HEK293T (cell line): ENCODE measurements at regions not wholly inside any gene's neighbourhood (a gene's known extent, or its start where the extent isn't known, plus 50 kb on each side); places are given as distances from the start of the nearest gene placed in this dataset.

Source experiments
- CTCF ChIA-PET: fragments of 350-600 bp; formaldehyde crosslinking; extraction: SDS; loops from one replicate; lab custom pipeline; 2021; ENCODE audit warnings: antibody characterized with exemption, inconsistent platforms; lab: Yijun Ruan, JAX
- POLR2A ChIA-PET: fragments of 350-600 bp; formaldehyde crosslinking; extraction: SDS; loops from one replicate; lab custom pipeline; 2020; ENCODE audit warnings: antibody characterized with exemption, inconsistent platforms; lab: Yijun Ruan, JAX
- DNase-seq: peaks from one replicate; pipeline ENCODE4 v3.0.0; 2012; ENCODE audit warnings: mixed read lengths; ENCODE audit errors: extremely low spot score
- ARNT ChIP-seq: fragments of 450-650 bp; IDR thresholded peaks from 2 replicates; pipeline ENCODE4 v1.6.1; 2017; ENCODE audit warnings: mild to moderate bottlenecking
- BHLHE40 ChIP-seq: fragments of 450-650 bp; IDR thresholded peaks from 2 replicates; pipeline ENCODE4 v1.6.1; 2016; ENCODE audit warnings: mild to moderate bottlenecking, moderate library complexity, borderline replicate concordance
- CTBP1 ChIP-seq: fragments of 450-650 bp; IDR thresholded peaks from 2 replicates; pipeline ENCODE4 v1.6.1; 2016; ENCODE audit warnings: borderline replicate concordance
- ELF4 ChIP-seq: fragments of 450-650 bp; IDR thresholded peaks from 2 replicates; pipeline ENCODE4 v1.6.1; 2017; ENCODE audit warnings: antibody characterized with exemption
- FOXA1 ChIP-seq: fragments of 450-650 bp; IDR thresholded peaks from 2 replicates; pipeline ENCODE4 v1.6.1; 2016; ENCODE audit warnings: mild to moderate bottlenecking
- FOXK2 ChIP-seq: fragments of 450-650 bp; IDR thresholded peaks from 2 replicates; pipeline ENCODE4 v1.6.1; 2016; ENCODE audit warnings: mild to moderate bottlenecking
- FOXM1 ChIP-seq: fragments of 450-650 bp; IDR thresholded peaks from 2 replicates; pipeline ENCODE4 v1.6.1; 2017; ENCODE audit warnings: mild to moderate bottlenecking, borderline replicate concordance
- HDGF ChIP-seq: fragments of 450-650 bp; IDR thresholded peaks from 2 replicates; pipeline ENCODE4 v1.6.1; 2017; ENCODE audit warnings: antibody characterized with exemption, borderline replicate concordance
- L3MBTL2 ChIP-seq: fragments of 450-650 bp; conservative IDR thresholded peaks from 2 replicates; pipeline ENCODE4 v1.6.1; 2016; ENCODE audit warnings: mild to moderate bottlenecking
- LEF1 ChIP-seq: fragments of 450-650 bp; IDR thresholded peaks from 2 replicates; pipeline ENCODE4 v1.6.1; 2017; ENCODE audit warnings: mild to moderate bottlenecking, borderline replicate concordance
- NFRKB ChIP-seq: fragments of 450-650 bp; IDR thresholded peaks from 2 replicates; pipeline ENCODE4 v1.6.1; 2016; ENCODE audit warnings: mild to moderate bottlenecking, moderate library complexity
- PKNOX1 ChIP-seq: fragments of 450-650 bp; IDR thresholded peaks from 2 replicates; pipeline ENCODE4 v1.6.1; 2016
- SP1 ChIP-seq: fragments of 450-650 bp; IDR thresholded peaks from 2 replicates; pipeline ENCODE4 v1.6.1; 2017
- SUZ12 ChIP-seq: fragments of 450-650 bp; IDR thresholded peaks from 2 replicates; pipeline ENCODE4 v1.6.1; 2016; ENCODE audit warnings: mild to moderate bottlenecking
- TARDBP ChIP-seq: fragments of 450-650 bp; IDR thresholded peaks from 2 replicates; pipeline ENCODE4 v1.6.1; 2016
- ZNF384 ChIP-seq: fragments of 450-650 bp; IDR thresholded peaks from 2 replicates; pipeline ENCODE4 v1.6.1; 2016

GRCh38 chr4:13866881-13867280, 239.4 kb upstream of the BOD1L1 start:
- no peak for TF ChIP-seq PKNOX1
- ChIA-PET POLR2A (no interaction called here), CTCF (no interaction called here)
- DNase-seq: no peak

GRCh38 chr4:13872155-13872554, 244.6 kb upstream of the BOD1L1 start:
- TF ChIP-seq ARNT: no peak
- TF ChIP-seq TARDBP: no peak
- TF ChIP-seq FOXM1: no peak
- no peak for TF ChIP-seq L3MBTL2
- TF ChIP-seq NFRKB: no peak
- no peak for TF ChIP-seq BHLHE40
- TF ChIP-seq ELF4: no peak
- TF ChIP-seq FOXA1: no peak
- no peak for TF ChIP-seq SUZ12
- TF ChIP-seq HDGF: no peak
- no peak for TF ChIP-seq FOXK2
- TF ChIP-seq LEF1: no peak
- TF ChIP-seq PKNOX1: no peak
- no peak for TF ChIP-seq SP1
- no peak for TF ChIP-seq ZNF384
- no peak for TF ChIP-seq CTBP1
- CTCF ChIA-PET: no interaction called here
- POLR2A ChIA-PET: no interaction called here
- no peak for DNase-seq

- TF ChIP-seq SUZ12 (no peak), FOXM1 (no peak), FOXK2 (no peak), CTBP1 (no peak), HDGF (no peak), BHLHE40 (no peak), ZNF384 (no peak), NFRKB (no peak), L3MBTL2 (no peak), ELF4 (no peak), SP1 (no peak), FOXA1 (no peak), LEF1 (no peak), ARNT (no peak)
- ChIA-PET CTCF (no interaction called here), POLR2A (no interaction called here)
- DNase-seq: no peak
Observed at GRCh38 chr4:13872955-13873354, 245.4 kb upstream of the BOD1L1 start.

- CTCF ChIA-PET: no interaction called here
Observed at GRCh38 chr4:13875181-13875580, 247.7 kb upstream of the BOD1L1 start.

GRCh38 chr4:13876131-13876530, 248.6 kb upstream of the BOD1L1 start:
- DNase-seq: no peak
- CTCF ChIA-PET: no interaction called here
- POLR2A ChIA-PET: no interaction called here
- no peak for TF ChIP-seq FOXM1
- no peak for TF ChIP-seq SUZ12
- no peak for TF ChIP-seq PKNOX1
- no peak for TF ChIP-seq ZNF384
- TF ChIP-seq HDGF: no peak
- no peak for TF ChIP-seq ELF4
- TF ChIP-seq BHLHE40: no peak
- no peak for TF ChIP-seq TARDBP
- TF ChIP-seq ARNT: no peak
- no peak for TF ChIP-seq L3MBTL2
- no peak for TF ChIP-seq LEF1
- TF ChIP-seq SP1: no peak
- TF ChIP-seq NFRKB: no peak
- no peak for TF ChIP-seq CTBP1
- no peak for TF ChIP-seq FOXA1
- TF ChIP-seq FOXK2: no peak

More at GRCh38 chr4:13875181-13875580, 247.7 kb upstream of the BOD1L1 start:
- no peak for DNase-seq
- no peak for TF ChIP-seq TARDBP
- no peak for TF ChIP-seq L3MBTL2
- TF ChIP-seq NFRKB: no peak
- no peak for TF ChIP-seq SP1
- TF ChIP-seq LEF1: no peak
- no peak for TF ChIP-seq CTBP1
- TF ChIP-seq HDGF: no peak
- no peak for TF ChIP-seq BHLHE40
- TF ChIP-seq FOXA1: no peak
- no peak for TF ChIP-seq ELF4
- TF ChIP-seq ARNT: no peak
- no peak for TF ChIP-seq PKNOX1
- TF ChIP-seq FOXK2: no peak
- POLR2A ChIA-PET: no interaction called here

- ChIA-PET POLR2A (no interaction called here), CTCF (no interaction called here)
- TF ChIP-seq PKNOX1 (no peak), ZNF384 (no peak), TARDBP (no peak), CTBP1 (no peak), L3MBTL2 (no peak), FOXK2 (no peak), HDGF (no peak), FOXA1 (no peak), NFRKB (no peak), ELF4 (no peak), BHLHE40 (no peak), FOXM1 (no peak), SUZ12 (no peak), LEF1 (no peak), SP1 (no peak), ARNT (no peak)
- DNase-seq: no peak
Observed at GRCh38 chr4:13876940-13877339, 249.4 kb upstream of the BOD1L1 start.
